ENCODE measurements at regions not wholly inside any gene's neighbourhood (a gene's known extent, or its start where the extent isn't known, plus 50 kb on each side); places are given as distances from the start of the nearest gene placed in this dataset.

DNA sequence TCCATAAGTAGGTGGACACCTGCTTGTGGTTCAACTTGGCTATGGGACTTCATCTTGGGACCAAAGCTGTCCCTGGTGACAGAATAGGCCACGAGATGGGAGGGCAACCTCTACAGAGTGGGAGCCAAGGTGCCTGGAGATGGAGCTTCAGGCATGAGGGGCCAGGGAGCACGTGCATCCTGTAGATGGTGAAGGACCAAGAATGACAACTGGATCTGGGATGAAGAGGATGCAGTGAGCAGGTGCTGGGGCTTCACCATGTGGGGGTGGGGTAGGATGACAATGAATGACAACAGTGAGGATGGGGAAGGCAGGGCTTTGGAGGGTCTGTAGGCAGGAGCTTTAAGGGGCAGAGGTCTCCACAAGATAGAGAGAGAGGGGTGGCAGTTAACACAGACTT lies 372.0 kb upstream of the B3GAT1 start:
- TF ChIP-seq, protein P1, sequence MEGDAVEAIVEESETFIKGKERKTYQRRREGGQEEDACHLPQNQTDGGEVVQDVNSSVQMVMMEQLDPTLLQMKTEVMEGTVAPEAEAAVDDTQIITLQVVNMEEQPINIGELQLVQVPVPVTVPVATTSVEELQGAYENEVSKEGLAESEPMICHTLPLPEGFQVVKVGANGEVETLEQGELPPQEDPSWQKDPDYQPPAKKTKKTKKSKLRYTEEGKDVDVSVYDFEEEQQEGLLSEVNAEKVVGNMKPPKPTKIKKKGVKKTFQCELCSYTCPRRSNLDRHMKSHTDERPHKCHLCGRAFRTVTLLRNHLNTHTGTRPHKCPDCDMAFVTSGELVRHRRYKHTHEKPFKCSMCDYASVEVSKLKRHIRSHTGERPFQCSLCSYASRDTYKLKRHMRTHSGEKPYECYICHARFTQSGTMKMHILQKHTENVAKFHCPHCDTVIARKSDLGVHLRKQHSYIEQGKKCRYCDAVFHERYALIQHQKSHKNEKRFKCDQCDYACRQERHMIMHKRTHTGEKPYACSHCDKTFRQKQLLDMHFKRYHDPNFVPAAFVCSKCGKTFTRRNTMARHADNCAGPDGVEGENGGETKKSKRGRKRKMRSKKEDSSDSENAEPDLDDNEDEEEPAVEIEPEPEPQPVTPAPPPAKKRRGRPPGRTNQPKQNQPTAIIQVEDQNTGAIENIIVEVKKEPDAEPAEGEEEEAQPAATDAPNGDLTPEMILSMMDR (IDR thresholded peaks at IDR 0.05): no peak
- TF ChIP-seq POLR2A (IDR thresholded peaks at IDR 0.05) (no peak), POLR2AphosphoS5 (IDR thresholded peaks at IDR 0.05) (no peak)
